Activated T-cell treated with anti-CD3 and anti-CD28 coated beads, Interleukin-2, amount 50 U/mL, for 48 hours (primary cell): ENCODE measurements at regions not wholly inside any gene's neighbourhood (a gene's known extent, or its start where the extent isn't known, plus 50 kb on each side); places are given as distances from the start of the nearest gene placed in this dataset.
A peak's percentile ranks its signal among the peaks of the same experiment; 100 is the strongest.
"Not testable (repeated sequence)": the region's sequence is repeated elsewhere in the genome, so short reads cannot be mapped to it uniquely, and the experiment has no call there.

Experiments used
- DNase-seq, 2 experiments: peaks; one replicate each; pipeline ENCODE4 v3.0.0-alpha.2; 2020

DNA sequence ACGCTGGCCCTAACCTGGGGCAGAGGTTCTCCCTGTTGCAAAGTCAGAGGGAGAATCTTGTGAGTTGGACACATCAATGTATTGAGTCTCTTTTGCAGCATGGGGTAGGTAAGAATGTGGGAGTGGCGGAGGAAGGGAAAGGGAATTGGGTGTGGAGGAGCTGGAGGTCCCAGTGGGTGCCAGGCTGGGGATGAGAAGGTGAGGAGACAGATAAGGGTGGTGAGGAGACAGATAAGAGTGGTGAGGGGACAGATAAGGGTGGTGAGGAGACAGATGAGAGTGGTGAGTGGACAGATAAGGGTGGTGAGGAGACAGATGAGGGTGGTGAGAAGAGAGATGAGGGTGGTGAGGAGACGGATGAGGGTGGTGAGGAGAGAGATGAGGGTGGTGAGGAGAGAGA, 72.9 kb upstream of the SFSWAP start:
- no peak for DNase-seq

DNA sequence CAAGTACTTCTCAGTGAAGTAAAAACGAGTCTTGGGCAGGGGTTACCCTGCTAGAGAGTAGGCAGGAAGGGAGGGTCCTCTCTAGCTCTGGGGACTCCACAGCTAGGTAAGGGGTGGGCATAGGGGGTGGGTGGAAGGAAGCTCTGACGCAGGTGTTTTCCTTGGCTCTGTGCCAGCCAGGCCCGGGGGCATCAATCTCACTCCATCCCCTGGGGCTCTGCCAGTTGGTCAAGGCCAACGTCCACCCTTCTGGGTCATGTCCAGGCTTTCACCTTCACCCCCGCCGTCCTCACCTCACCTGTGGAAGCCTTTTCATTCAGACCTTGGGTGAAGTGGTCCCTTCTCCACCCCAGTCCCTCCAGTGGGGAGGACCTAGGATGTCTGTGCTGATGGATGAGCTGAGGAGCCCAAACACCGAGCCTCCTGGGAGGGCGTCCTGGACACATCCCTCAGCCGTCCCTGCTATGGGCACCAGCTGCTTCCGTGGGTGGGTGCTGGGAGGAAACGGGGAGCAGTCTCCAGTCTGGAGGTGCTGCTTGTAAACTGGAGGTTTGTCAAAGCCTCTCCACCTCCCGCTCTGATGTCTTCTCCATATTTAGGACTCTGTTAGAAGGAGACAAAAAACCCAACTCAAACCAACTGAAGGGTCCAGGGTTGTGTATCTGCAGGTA, 71.5 kb upstream of the SFSWAP start:
- no peak for DNase-seq

DNA sequence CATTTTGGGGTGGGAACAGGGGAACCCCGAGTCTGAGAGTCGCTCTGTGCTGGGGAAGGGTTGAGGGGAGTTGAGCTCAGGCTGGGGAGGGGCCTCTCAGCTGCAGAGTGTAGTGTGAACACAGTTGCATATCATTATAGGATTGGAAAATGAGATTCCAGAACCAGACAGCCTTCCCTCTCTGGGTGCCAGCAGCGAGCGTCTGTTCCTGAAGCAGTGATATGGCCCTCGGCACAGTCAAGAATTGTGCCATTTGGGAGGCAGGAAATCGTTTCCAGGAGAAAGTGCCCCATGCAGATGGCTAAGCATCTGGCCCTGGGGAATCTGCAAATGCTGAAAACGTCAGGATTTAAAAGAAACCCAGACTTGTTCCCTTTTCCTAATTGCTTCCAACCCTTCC, 70.4 kb upstream of the SFSWAP start:
- no peak for DNase-seq

DNA sequence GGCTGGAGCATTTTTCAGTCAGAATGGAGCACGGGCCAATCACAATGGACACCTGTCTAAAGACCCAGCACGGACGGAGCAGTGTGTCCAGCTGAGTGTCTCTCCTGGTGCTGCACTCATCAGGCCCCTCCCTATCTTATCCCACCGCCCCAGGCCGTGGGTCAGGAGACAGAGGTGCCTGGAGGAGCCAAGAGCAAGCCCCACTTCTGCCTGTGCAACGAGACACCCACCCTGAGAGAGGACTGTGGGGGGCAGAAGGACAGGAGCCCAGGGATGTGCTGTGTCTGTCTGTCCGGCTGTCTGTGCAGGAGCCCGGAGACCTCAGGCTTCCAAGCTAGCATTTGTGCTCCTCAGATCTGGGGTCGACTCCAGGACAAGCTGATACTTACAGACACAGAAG, 69.6 kb upstream of the SFSWAP start:
- DNase-seq, result no peak

DNA sequence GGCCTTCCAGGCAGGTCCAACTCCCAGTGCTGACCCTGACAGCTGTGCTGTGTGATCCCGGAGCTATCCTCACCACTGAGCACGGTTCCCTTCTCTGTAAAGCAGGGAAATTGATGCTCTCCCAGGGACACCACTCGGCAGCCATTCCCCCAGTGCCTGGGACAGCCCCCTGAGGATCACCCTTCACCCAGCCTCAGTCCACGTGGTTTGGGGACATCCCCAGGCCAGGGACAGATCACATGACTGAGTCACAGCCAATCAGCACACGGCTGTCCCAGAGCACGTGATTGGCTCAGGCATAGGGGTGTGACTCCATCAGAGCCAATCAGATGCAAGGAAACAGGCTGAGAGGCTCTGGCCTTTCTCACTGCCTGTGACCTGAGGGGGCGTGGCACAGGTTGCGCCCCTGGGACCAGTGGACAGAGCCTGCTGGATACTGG, 68.8 kb upstream of the SFSWAP start:
- peak; percentile 29 to 44 for DNase-seq

DNA sequence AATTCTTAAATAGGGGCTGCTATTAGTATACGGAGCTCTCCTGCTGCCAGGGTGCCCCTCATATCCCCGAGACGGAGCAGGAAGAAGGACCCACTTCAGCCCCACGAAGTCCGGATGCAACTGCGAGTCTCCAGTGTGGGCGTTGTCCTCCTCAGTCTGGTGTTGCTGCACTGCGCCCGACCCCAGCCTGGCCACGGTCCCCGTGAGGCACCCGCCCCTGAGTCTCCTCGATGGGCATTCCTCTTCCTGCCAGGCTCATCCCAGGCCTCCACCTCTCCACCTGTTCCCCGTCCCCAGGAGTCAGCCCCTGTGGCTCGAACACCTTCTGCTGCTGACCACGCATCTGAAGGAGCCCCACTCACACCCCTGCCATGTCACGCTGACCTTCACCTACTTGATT, 68.1 kb upstream of the SFSWAP start:
- DNase-seq, result no peak

DNA sequence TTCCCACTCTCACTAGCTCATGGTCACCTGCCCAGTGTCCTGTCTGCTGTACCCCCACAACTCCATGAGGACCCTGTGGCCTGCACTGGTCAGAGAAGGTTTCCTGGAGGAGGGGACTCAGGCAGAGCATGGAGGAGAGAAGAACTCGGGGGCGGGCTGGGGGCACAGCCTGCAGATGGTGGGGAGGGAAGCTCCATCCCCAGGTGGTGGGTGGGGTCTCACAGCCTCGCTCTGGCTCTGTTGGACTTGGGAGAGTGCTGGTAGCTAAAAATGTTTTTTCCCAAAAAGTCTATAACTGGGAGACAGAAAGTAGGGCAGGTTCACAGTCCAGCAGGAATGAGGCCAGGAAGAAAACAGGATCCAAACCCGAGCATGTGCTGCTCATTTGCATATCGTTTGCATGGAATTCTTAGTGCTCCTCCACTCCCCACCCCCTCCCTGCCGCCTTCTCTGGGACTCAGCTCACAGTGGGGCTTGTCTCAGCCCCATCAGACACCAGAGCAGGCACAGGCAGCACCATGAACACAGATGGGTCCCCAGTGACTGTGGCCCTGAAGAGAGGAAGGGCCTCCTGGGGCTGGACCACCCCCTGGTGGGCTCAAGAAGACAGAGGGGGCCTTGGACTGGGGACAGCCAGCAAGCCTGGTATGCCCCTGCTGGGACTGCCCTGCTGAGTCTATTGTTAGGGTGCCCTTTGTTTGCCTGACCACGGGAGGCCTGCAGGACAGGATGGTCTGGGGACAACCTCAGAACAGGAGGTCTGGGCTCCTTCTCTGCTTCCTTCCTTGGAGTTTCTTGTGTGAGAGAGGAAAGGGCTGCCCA, 67.0 kb upstream of the SFSWAP start:
- no peak for DNase-seq

DNA sequence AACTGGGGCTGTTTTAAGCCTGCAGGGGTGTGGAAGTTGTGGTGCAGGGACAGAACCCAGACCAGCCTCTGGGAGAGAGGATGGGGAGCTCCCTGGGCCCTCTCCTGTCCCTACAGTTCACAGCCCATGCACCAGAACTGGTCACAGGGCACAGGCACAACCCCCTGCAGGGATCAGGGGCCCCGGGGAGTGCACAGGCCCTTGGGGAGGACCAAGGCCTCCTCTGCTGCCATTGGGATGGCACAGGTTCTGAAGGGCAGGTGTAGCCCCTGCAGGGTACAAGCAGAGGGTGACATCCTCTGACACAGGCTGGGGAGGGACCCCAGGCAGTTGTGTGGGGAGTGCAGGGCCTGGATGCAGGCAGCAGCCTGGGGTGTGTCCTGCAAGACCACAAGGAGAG, 66.4 kb upstream of the SFSWAP start:
- no peak for DNase-seq

DNA sequence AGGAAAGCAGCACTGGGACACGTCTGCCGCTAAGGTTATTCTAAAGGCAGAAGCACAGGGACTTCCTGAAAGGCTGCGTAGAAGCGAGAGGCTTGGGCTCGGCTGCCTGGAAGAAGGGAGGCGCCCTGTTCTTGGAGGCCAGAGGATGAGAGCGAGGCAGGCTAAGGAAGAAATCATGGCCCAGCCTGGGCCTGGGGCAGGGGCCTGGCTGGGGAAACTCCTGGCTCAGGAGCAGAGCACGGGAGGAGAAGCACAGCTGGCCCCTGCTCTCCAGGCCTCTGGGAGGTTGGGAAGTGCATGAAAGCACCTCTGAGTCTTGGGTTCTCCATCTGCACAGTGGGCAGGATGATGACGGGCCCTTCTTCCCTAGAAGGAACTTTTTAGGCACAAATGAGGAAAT, 66.0 kb upstream of the SFSWAP start:
- DNase-seq, result not testable (repeated sequence)

DNA sequence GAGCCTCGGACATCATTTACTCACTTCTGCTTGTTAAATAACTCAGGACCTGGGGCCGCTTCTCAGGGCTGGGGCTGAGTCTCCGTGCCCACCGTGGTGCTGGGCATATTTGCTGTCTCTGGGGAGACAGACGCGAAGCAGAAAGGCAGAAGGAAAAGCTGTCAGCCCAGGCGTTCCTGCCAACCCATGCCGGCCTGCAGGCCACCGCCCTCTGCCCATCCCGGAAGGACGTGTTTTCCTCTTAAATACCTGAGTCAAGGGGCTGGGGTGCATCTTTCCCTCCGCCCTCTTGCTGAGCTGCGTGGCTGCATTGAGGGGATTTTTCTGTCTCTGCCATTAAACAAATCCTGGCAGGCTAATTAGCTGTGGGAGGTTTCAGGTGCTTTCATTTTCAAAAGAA, 65.3 kb upstream of the SFSWAP start:
- not testable (repeated sequence) for DNase-seq

DNA sequence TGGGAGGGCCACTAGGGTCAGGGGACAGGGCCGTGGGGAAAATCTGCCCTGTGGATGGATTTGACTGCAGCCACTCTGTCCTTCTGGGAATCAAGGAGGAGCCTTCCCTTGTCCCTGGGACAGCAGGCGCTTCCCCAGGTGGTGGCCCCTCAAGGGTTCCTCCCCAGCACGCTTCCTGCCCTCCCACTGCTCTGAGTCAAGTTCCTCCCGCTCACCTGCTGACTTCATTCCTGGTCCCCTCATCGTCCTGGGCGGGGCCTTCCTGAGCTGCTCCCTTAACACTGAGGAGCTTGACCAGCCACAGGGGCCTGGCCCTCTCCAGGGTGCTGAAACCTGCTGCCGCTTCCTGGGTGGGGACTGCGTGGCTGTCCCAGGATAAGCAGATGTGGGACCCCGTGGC, 64.4 kb upstream of the SFSWAP start:
- DNase-seq, result not testable (repeated sequence)

DNA sequence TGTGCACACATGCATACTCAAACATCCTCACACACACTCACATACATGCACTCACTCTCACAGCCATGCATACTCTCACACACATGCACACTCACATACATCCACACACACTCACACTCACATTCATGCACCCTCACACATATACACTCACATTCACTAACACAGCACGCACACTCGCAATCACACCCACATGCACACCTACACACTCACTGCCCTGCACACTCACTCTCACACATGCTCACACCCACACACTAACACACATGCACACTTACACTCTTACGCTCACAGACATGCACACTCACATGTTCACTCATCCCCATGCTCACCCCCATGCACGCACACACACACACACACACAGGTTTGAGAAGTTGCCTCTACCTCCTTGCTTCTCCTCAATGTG, 63.2 kb upstream of the SFSWAP start:
- no peak for DNase-seq

DNA sequence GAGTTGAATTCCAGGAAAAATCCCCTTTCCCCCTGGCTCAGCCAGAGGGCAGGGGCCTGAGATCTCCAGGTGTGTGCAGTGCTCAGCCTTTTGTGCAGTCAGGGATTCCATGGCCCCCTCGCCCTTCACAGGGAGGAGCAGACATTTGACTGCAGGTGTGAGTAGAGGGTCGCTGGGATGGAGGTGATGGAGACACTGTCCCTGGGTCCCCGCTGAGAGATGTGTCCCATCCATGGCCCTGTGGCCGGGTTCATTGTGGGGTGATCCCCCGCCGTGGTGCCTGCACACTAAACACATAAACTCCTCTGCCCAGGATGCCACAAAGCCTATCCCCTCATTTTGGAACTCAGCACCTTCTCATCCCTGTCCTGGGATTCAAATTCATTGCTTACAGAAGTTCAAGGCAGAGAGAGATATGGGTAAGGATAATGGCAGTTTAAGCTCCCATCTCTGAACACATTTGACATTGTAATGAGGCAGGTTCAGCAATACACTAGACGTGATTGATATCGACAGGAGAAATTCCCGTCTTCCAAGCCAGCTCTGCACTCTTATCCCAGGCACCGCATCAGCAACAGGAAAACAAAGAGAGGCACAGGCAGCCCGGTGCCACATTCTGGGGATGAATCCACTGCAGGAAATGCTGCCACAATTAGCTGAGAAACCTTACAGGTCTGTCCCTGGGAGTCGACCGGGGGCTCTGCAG, 55.3 kb upstream of the SFSWAP start:
- DNase-seq, result not testable (repeated sequence)

DNA sequence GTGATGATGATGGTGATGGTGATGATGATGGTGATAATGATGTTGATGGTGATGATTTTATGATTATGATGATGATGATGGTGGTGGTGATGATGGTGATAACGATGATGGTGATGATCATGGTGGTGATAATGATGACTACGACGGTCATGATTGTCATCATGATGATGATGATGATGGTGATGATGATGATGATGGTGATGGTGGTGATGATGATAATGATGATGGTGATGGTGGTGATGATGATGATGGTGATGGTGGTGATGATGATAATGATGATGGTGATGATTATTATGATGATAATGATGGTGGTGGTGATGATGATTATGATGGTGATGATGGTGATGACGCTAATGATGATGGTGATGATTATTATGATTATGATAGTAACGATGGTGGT, 54.1 kb upstream of the SFSWAP start:
- not testable (repeated sequence) for DNase-seq

DNA sequence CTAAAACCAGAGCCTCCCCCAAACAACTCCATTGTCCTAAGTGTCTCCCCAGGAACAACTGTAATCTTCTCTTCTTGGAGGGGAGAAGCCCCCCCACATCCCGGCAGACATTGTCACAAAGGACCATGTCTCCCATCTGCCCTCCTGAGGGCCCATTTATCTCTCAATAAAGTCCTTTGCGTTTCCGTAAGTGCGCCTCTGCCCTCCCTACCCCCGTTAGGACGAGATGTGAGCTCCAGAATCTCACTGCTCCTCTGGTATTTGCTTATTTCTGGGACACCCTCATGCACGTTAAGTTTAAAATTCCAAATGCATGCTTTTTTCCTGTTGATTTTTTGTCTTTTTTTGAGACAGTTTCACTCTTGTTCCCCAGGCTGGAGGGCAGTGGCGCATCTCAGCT, 52.3 kb upstream of the SFSWAP start:
- DNase-seq, result not testable (repeated sequence)

DNA sequence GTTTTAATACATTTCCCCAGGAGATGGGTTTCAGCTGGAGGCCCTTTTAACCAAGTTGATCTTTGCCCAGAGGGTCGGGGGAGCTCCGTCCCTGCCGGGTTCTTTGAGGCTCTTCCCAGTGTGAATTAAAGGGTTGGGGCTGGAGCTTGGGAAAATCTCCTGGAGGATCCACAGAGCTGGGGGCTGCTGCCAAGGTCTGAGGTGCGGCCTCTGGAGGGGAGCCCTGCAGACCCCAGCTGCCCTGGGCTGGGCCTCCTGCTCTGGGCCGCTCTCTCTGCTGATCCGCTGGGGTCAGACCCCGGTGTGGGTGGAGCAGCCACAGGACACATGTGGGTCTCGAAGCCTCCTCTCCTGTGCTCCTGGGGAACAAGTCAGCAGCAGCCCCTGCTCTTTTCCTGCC, 51.4 kb upstream of the SFSWAP start:
- not testable (repeated sequence) for DNase-seq

DNA sequence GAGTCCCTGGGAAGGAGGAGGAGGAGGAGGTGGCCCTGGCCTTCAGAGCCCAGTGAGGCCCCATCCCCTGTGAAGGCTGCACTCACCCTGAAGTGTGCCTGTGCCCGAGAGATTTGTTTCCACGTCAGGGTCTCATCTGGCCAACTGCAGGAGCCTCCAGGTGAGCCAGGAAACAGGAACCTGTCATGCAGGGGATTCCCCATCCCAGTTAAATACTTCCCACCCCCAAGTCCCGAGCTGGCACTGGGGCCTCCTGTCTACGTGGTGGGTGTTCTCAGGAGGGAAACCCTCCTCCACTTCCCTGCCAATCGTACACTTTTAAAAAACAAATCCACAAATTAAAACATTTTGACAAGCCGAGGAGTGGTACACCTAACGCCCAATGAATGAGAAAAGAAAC, 50.9 kb upstream of the SFSWAP start:
- not testable (repeated sequence) for DNase-seq

DNA sequence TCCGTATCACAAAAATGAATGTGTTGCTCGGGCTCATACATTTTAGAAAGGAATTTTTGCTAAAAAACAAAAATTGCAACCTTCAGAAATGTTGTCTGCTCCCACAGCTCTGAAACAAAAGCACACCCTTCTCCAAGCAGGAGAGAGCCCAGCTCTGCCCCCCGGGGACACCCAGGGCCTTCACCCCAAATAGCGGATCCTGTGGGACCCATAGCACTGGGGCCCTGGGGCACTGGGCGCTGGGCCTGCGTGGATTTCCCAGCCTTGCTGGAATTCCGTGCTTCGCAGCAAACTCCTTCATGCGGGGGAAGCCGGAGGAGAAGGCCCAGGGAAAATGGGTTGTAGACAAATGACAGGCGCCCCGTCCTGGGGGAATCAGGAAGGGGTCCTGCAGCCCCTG, 50.5 kb upstream of the SFSWAP start:
- not testable (repeated sequence) for DNase-seq
